Endothelial cell (in vitro differentiated cells): ENCODE measurements at regions not wholly inside any gene's neighbourhood (a gene's known extent, or its start where the extent isn't known, plus 50 kb on each side); places are given as distances from the start of the nearest gene placed in this dataset.

ENCODE experiments used
- DNase-seq: peaks from one replicate; pipeline ENCODE4 v3.0.0; 2021; ENCODE audit warnings: low spot score
- H3K27ac Mint-ChIP-seq: one replicate; pipeline ENCODE4 v1.8.0; 2021; ENCODE audit warnings: mixed read lengths, inconsistent platforms; ENCODE audit not compliant: unreplicated experiment
- H3K27me3 Mint-ChIP-seq: one replicate; pipeline ENCODE4 v1.8.0; 2021; ENCODE audit warnings: mild to moderate bottlenecking, moderate library complexity, mixed read lengths, inconsistent platforms; ENCODE audit not compliant: unreplicated experiment
- H3K36me3 Mint-ChIP-seq: one replicate; pipeline ENCODE4 v1.8.0; 2021; ENCODE audit warnings: mild to moderate bottlenecking, low read depth, mixed read lengths, inconsistent platforms; ENCODE audit not compliant: unreplicated experiment
- H3K4me1 Mint-ChIP-seq: one replicate; pipeline ENCODE4 v1.8.0; 2021; ENCODE audit warnings: mild to moderate bottlenecking, mixed read lengths, inconsistent platforms; ENCODE audit not compliant: unreplicated experiment
- H3K4me3 Mint-ChIP-seq: one replicate; pipeline ENCODE4 v1.8.0; 2021; ENCODE audit warnings: mild to moderate bottlenecking, mixed read lengths, inconsistent platforms; ENCODE audit not compliant: unreplicated experiment
- H3K9me3 Mint-ChIP-seq: one replicate; pipeline ENCODE4 v1.8.0; 2021; ENCODE audit warnings: mixed read lengths, inconsistent platforms; ENCODE audit not compliant: unreplicated experiment
- TF ChIP-seq, protein P1 (sequence below): fragments of 200-600 bp; sonication (generic); IDR thresholded peaks from one replicate; pipeline ENCODE4 v1.5.0; 2021; ENCODE audit warnings: antibody characterized with exemption; ENCODE audit not compliant: unreplicated experiment

DNA sequence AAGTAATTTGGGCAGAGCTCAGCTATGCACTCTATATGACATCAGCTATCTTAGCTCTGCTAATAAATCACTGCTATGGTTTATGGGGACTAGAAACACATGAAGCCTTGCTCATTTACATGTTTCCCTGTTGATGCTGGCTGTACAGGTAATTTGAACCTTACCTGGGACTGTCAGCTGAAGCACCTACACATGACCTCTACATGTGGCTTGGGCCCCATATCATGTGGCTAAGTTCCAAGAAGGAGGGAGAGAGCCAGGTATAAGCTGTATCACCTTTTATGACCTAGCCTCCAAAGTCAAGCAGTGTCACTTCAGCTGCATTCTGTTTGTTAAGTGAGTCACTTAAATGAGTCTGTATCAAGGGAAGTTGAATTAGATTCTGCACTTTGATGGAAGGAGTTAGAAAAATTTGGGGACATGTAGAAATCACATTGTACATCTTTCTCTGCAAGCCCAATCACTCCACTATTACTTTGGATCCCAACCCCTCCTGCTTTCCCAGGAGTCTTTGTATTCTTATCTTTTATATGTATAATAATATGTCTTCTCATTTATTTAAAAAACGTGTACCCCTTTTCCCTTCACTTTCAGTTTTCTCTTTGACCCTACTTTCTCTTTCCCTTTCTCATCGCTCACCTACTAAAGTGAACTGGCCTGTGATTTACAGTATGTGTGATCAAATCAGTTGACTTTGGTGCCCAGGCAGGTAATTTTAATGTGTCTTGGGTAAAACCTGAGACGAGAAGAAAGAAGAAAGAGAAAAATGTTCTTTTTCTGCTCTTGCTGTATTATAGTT is 53.4 kb upstream of the PRKACB start:
- H3K4me1 Mint-ChIP-seq = no peaks in the 10 kb centered on the region
- no peak overlapping the region for H3K4me3 Mint-ChIP-seq
- H3K9me3 Mint-ChIP-seq = no peaks in the 10 kb centered on the region
- no peaks in the 10 kb centered on the region for H3K36me3 Mint-ChIP-seq
- H3K27ac Mint-ChIP-seq = no peak overlapping the region
- TF ChIP-seq, protein P1, sequence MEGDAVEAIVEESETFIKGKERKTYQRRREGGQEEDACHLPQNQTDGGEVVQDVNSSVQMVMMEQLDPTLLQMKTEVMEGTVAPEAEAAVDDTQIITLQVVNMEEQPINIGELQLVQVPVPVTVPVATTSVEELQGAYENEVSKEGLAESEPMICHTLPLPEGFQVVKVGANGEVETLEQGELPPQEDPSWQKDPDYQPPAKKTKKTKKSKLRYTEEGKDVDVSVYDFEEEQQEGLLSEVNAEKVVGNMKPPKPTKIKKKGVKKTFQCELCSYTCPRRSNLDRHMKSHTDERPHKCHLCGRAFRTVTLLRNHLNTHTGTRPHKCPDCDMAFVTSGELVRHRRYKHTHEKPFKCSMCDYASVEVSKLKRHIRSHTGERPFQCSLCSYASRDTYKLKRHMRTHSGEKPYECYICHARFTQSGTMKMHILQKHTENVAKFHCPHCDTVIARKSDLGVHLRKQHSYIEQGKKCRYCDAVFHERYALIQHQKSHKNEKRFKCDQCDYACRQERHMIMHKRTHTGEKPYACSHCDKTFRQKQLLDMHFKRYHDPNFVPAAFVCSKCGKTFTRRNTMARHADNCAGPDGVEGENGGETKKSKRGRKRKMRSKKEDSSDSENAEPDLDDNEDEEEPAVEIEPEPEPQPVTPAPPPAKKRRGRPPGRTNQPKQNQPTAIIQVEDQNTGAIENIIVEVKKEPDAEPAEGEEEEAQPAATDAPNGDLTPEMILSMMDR = no peak
- H3K27me3 Mint-ChIP-seq = no peaks in the 10 kb centered on the region
- no peak for DNase-seq

DNA sequence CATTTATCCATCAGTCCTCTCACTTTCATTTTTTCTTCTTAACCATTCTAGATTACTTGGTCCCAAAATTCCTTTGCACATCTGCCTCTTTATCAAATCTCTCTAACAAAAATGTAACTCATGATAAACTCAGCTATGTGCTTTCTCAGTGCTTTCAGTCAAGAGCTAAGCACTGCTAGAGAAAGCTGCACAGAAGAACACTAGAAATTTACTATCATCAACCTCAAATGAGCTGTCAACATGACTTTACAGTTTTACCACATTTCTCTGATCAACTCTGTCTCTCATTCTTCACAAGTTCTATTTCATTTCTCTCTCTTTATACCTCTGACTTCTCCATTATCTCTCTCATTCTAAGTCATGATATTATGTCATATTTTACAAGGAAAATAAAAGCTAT is 54.2 kb upstream of the PRKACB start:
- H3K4me3 Mint-ChIP-seq = no peak overlapping the region
- no peaks in the 10 kb centered on the region for H3K36me3 Mint-ChIP-seq
- TF ChIP-seq, protein P1 = no peak
- no peak overlapping the region for H3K27ac Mint-ChIP-seq
- no peaks in the 10 kb centered on the region for H3K27me3 Mint-ChIP-seq
- no peak for DNase-seq
- H3K4me1 Mint-ChIP-seq = no peaks in the 10 kb centered on the region
- H3K9me3 Mint-ChIP-seq = no peaks in the 10 kb centered on the region

DNA sequence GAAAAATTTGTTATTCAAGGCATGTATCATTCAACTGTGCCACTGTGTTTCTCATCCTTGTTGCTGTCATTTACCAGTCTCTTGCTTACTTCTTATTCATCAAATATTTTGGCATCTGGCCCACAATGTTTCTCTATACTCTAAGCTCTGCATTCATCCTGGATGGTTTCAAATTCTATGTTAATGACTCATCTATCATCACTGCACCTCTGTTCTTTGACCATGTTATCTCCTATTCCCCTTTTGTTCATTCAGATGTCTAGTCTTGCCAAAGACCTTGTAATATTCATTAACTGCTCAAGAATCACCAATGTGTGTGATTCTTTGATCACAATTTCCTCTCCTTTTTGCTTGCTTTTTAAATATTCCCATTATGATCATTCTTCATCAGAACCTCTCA is 54.6 kb upstream of the PRKACB start:
- DNase-seq = no peak
- no peaks in the 10 kb centered on the region for H3K4me1 Mint-ChIP-seq
- no peak overlapping the region for H3K4me3 Mint-ChIP-seq
- TF ChIP-seq, protein P1 = no peak
- H3K9me3 Mint-ChIP-seq = no peaks in the 10 kb centered on the region
- H3K36me3 Mint-ChIP-seq = no peaks in the 10 kb centered on the region
- no peaks in the 10 kb centered on the region for H3K27me3 Mint-ChIP-seq
- H3K27ac Mint-ChIP-seq = no peak overlapping the region

DNA sequence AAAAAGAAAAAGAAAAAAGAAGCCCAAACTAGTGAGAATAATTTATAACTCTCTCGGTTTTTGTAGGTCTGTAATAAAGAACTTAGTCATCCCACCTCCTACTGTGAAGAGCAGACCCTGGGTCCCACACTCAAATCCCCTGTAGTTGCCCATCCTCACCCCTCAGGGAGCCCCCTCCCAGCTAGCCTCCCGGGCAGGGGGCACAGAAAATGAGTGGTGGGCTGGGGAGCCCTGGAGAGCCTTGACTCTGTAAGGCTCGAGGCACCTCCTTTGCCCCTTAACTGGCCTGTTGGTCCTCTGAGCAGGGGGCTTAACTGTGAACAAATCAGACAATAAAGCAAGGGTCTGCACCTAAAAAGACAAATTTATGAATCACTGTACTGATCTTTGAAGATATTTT is 57.5 kb upstream of the PRKACB start:
- no peak for DNase-seq
- H3K4me1 Mint-ChIP-seq = no peaks in the 10 kb centered on the region
- H3K4me3 Mint-ChIP-seq = no peak overlapping the region
- TF ChIP-seq, protein P1 = no peak
- no peak overlapping the region for H3K27ac Mint-ChIP-seq
- no peaks in the 10 kb centered on the region for H3K9me3 Mint-ChIP-seq
- H3K27me3 Mint-ChIP-seq = no peaks in the 10 kb centered on the region
- H3K36me3 Mint-ChIP-seq = no peaks in the 10 kb centered on the region

DNA sequence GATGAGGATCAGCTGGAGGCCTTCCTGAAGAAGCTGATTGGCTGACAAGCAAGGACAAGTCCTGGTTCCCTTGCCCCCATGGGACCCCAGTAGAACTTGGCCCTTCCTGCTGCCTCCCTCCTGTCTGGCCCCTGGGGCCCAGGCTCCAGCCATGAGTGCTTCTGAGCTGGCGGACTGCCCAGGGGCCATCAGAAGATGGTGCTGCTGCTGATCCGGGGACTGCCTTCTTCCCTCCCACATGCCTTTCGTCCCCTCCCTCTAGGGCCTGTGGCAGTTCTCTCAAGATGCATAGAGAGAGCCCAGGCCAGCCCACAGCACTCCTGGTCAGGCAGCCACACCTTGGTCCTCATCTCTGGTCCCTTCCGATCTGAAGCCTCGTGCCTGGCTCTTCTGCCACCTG is 57.9 kb upstream of the PRKACB start:
- H3K27me3 Mint-ChIP-seq = no peaks in the 10 kb centered on the region

More for the DNA sequence above, 57.9 kb upstream of the PRKACB start:
- no peaks in the 10 kb centered on the region for H3K9me3 Mint-ChIP-seq
- H3K4me3 Mint-ChIP-seq = no peak overlapping the region
- DNase-seq = no peak
- H3K4me1 Mint-ChIP-seq = no peaks in the 10 kb centered on the region
- no peaks in the 10 kb centered on the region for H3K36me3 Mint-ChIP-seq
- TF ChIP-seq, protein P1 = no peak
- H3K27ac Mint-ChIP-seq = no peak overlapping the region
